HFFc6 (cell line): ENCODE measurements at regions not wholly inside any gene's neighbourhood (a gene's known extent, or its start where the extent isn't known, plus 50 kb on each side); places are given as distances from the start of the nearest gene placed in this dataset.

Experiments used
- DNase-seq: peaks from one replicate; pipeline ENCODE4 v3.0.0-alpha.2; 2018
- H3K27ac Mint-ChIP-seq: 2 replicates; pipeline ENCODE4 v1.8.0; 2020; ENCODE audit warnings: mild to moderate bottlenecking, mixed read lengths
- H3K27me3 Mint-ChIP-seq: 2 replicates; pipeline ENCODE4 v1.8.0; 2021; ENCODE audit warnings: mild to moderate bottlenecking, moderate library complexity, mixed read lengths; ENCODE audit not compliant: insufficient read depth
- H3K36me3 Mint-ChIP-seq: 2 replicates; pipeline ENCODE4 v1.8.0; 2021; ENCODE audit warnings: low read depth, mixed read lengths
- H3K4me1 Mint-ChIP-seq: 2 replicates; pipeline ENCODE4 v1.8.0; 2020; ENCODE audit warnings: low read depth, mixed read lengths
- H3K4me3 Mint-ChIP-seq: 2 replicates; pipeline ENCODE4 v1.8.0; 2020; ENCODE audit warnings: mild to moderate bottlenecking, moderate library complexity, mixed read lengths
- H3K9me3 Mint-ChIP-seq: 2 replicates; pipeline ENCODE4 v1.8.0; 2020; ENCODE audit warnings: mild to moderate bottlenecking, mixed read lengths
- CTCF ChIP-seq: fragments of 200-600 bp; sonication (generic); IDR thresholded peaks from 2 replicates; pipeline ENCODE4 v1.5.0; 2021; ENCODE audit warnings: antibody characterized with exemption, mild to moderate bottlenecking

GRCh38 chr5:158268286-158268685 lies 409.3 kb upstream of the CLINT1 start:
- Mint-ChIP-seq H3K4me3 (no peak overlapping the region), H3K4me1 (no peaks in the 10 kb centered on the region), H3K36me3 (no peaks in the 10 kb centered on the region), H3K9me3 (peaks cover 13% of the 10 kb centered on the region), H3K27me3 (no peaks in the 10 kb centered on the region), H3K27ac (no peak overlapping the region)
- TF ChIP-seq CTCF, result no peak
- DNase-seq, result no peak

GRCh38 chr5:158267228-158267627 lies 408.3 kb upstream of the CLINT1 start:
- Mint-ChIP-seq H3K4me1 (no peaks in the 10 kb centered on the region), H3K4me3 (no peak overlapping the region), H3K27ac (no peak overlapping the region), H3K27me3 (no peaks in the 10 kb centered on the region), H3K36me3 (no peaks in the 10 kb centered on the region), H3K9me3 (peaks cover 15% of the 10 kb centered on the region)
- DNase-seq, result no peak
- no peak for TF ChIP-seq CTCF

GRCh38 chr5:158265931-158266700 lies 407.2 kb upstream of the CLINT1 start:
- no peaks in the 10 kb centered on the region for H3K27me3 Mint-ChIP-seq
- no peaks in the 10 kb centered on the region for H3K4me1 Mint-ChIP-seq
- H3K9me3 Mint-ChIP-seq, result peaks cover 15% of the 10 kb centered on the region
- H3K27ac Mint-ChIP-seq, result no peak overlapping the region
- TF ChIP-seq CTCF, result no peak
- no peak for DNase-seq
- no peak overlapping the region for H3K4me3 Mint-ChIP-seq
- H3K36me3 Mint-ChIP-seq, result no peaks in the 10 kb centered on the region

- H3K4me3 Mint-ChIP-seq, result no peak overlapping the region
- H3K27me3 Mint-ChIP-seq, result no peaks in the 10 kb centered on the region
- no peak for TF ChIP-seq CTCF
- no peaks in the 10 kb centered on the region for H3K36me3 Mint-ChIP-seq
- H3K9me3 Mint-ChIP-seq, result peaks cover 15% of the 10 kb centered on the region
- no peaks in the 10 kb centered on the region for H3K4me1 Mint-ChIP-seq
- no peak for DNase-seq
- H3K27ac Mint-ChIP-seq, result no peak overlapping the region
These were observed 406.4 kb upstream of the CLINT1 start for GRCh38 chr5:158265346-158265745.

GRCh38 chr5:158264264-158264663 lies 405.3 kb upstream of the CLINT1 start:
- TF ChIP-seq CTCF, result no peak
- no peaks in the 10 kb centered on the region for H3K4me1 Mint-ChIP-seq
- H3K36me3 Mint-ChIP-seq, result no peaks in the 10 kb centered on the region
- no peaks in the 10 kb centered on the region for H3K27me3 Mint-ChIP-seq
- H3K27ac Mint-ChIP-seq, result no peak overlapping the region
- H3K4me3 Mint-ChIP-seq, result no peak overlapping the region
- DNase-seq, result no peak
- H3K9me3 Mint-ChIP-seq, result peaks cover 15% of the 10 kb centered on the region
